ENCODE measurements at regions not wholly inside any gene's neighbourhood (a gene's known extent, or its start where the extent isn't known, plus 50 kb on each side); places are given as distances from the start of the nearest gene placed in this dataset.

DNA sequence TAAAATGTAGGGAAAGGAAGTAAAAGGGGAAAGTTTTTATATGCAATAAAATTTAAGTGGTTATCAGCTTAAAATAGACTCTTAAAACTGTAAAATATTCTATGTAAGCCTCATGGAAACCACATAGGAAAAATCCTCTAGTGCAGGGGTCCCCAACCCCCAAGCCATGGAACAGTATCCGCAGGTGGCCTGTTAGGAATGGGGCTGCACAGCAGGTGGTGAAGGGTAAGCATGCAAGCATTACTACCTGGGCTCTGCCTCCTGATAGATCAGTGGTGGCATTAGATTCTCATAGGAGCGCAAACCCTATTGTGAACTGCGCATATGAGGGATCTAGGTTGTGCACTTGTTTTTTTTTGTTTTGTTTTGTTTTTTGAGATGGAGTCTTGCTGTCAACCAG is 1409.3 kb upstream of the CDH2 start:
- FAIRE-seq, result no peak
- intact Hi-C loops (cut with micrococcal nuclease; ENCODE audit: unreplicated experiment), result no loop called here
- no TSS peak for BruUV-seq (replicated peaks)
- TF ChIP-seq RUNX3 (IDR thresholded peaks at IDR 0.05; ENCODE audit: low read length) (no peak), SREBF2 (IDR thresholded peaks at IDR 0.05; ENCODE audit: low read length) (no peak), CHD1 (IDR thresholded peaks at IDR 0.05; ENCODE audit: low read depth, low read length) (no peak), MTA2 (IDR thresholded peaks at IDR 0.05; ENCODE audit: low read depth) (no peak), NFYA (IDR thresholded peaks at IDR 0.05; ENCODE audit: borderline replicate concordance, low read depth, low read length) (no peak), SIN3A (IDR thresholded peaks at IDR 0.05; ENCODE audit: low read depth, low read length) (no peak), SMAD1 (IDR thresholded peaks at IDR 0.05; ENCODE audit: low read depth, partially characterized antibody) (no peak), CEBPB (IDR thresholded peaks at IDR 0.05; ENCODE audit: borderline replicate concordance in 1 of 2, low read depth in 2 of 2, low read length in 2 of 2) (no peak)
- TF ChIP-seq, protein P1, sequence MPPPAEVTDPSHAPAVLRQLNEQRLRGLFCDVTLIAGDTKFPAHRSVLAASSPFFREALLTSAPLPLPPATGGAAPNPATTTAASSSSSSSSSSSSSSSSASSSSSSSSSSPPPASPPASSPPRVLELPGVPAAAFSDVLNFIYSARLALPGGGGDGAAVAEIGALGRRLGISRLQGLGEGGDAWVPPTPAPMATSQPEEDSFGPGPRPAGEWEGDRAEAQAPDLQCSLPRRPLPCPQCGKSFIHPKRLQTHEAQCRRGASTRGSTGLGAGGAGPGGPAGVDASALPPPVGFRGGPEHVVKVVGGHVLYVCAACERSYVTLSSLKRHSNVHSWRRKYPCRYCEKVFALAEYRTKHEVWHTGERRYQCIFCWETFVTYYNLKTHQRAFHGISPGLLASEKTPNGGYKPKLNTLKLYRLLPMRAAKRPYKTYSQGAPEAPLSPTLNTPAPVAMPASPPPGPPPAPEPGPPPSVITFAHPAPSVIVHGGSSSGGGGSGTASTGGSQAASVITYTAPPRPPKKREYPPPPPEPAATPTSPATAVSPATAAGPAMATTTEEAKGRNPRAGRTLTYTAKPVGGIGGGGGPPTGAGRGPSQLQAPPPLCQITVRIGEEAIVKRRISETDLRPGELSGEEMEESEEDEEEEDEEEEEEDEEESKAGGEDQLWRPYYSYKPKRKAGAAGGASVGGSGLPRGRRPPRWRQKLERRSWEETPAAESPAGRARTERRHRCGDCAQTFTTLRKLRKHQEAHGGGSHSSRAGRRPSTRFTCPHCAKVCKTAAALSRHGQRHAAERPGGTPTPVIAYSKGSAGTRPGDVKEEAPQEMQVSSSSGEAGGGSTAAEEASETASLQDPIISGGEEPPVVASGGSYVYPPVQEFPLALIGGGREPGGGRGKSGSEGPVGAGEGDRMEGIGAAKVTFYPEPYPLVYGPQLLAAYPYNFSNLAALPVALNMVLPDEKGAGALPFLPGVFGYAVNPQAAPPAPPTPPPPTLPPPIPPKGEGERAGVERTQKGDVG (CRISPR knock-in tag; IDR thresholded peaks at IDR 0.05), result no peak
- TF ChIP-seq, protein P2, sequence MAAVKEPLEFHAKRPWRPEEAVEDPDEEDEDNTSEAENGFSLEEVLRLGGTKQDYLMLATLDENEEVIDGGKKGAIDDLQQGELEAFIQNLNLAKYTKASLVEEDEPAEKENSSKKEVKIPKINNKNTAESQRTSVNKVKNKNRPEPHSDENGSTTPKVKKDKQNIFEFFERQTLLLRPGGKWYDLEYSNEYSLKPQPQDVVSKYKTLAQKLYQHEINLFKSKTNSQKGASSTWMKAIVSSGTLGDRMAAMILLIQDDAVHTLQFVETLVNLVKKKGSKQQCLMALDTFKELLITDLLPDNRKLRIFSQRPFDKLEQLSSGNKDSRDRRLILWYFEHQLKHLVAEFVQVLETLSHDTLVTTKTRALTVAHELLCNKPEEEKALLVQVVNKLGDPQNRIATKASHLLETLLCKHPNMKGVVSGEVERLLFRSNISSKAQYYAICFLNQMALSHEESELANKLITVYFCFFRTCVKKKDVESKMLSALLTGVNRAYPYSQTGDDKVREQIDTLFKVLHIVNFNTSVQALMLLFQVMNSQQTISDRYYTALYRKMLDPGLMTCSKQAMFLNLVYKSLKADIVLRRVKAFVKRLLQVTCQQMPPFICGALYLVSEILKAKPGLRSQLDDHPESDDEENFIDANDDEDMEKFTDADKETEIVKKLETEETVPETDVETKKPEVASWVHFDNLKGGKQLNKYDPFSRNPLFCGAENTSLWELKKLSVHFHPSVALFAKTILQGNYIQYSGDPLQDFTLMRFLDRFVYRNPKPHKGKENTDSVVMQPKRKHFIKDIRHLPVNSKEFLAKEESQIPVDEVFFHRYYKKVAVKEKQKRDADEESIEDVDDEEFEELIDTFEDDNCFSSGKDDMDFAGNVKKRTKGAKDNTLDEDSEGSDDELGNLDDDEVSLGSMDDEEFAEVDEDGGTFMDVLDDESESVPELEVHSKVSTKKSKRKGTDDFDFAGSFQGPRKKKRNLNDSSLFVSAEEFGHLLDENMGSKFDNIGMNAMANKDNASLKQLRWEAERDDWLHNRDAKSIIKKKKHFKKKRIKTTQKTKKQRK (IDR thresholded peaks at IDR 0.05; ENCODE audit: low read depth, low read length), result no peak
- TF ChIP-seq, protein P3, sequence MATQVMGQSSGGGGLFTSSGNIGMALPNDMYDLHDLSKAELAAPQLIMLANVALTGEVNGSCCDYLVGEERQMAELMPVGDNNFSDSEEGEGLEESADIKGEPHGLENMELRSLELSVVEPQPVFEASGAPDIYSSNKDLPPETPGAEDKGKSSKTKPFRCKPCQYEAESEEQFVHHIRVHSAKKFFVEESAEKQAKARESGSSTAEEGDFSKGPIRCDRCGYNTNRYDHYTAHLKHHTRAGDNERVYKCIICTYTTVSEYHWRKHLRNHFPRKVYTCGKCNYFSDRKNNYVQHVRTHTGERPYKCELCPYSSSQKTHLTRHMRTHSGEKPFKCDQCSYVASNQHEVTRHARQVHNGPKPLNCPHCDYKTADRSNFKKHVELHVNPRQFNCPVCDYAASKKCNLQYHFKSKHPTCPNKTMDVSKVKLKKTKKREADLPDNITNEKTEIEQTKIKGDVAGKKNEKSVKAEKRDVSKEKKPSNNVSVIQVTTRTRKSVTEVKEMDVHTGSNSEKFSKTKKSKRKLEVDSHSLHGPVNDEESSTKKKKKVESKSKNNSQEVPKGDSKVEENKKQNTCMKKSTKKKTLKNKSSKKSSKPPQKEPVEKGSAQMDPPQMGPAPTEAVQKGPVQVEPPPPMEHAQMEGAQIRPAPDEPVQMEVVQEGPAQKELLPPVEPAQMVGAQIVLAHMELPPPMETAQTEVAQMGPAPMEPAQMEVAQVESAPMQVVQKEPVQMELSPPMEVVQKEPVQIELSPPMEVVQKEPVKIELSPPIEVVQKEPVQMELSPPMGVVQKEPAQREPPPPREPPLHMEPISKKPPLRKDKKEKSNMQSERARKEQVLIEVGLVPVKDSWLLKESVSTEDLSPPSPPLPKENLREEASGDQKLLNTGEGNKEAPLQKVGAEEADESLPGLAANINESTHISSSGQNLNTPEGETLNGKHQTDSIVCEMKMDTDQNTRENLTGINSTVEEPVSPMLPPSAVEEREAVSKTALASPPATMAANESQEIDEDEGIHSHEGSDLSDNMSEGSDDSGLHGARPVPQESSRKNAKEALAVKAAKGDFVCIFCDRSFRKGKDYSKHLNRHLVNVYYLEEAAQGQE (IDR thresholded peaks at IDR 0.05; ENCODE audit: low read depth, low read length), result no peak
- TF ChIP-seq, protein P4, sequence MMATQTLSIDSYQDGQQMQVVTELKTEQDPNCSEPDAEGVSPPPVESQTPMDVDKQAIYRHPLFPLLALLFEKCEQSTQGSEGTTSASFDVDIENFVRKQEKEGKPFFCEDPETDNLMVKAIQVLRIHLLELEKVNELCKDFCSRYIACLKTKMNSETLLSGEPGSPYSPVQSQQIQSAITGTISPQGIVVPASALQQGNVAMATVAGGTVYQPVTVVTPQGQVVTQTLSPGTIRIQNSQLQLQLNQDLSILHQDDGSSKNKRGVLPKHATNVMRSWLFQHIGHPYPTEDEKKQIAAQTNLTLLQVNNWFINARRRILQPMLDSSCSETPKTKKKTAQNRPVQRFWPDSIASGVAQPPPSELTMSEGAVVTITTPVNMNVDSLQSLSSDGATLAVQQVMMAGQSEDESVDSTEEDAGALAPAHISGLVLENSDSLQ (IDR thresholded peaks at IDR 0.05), result no peak
- TF ChIP-seq, protein P5, sequence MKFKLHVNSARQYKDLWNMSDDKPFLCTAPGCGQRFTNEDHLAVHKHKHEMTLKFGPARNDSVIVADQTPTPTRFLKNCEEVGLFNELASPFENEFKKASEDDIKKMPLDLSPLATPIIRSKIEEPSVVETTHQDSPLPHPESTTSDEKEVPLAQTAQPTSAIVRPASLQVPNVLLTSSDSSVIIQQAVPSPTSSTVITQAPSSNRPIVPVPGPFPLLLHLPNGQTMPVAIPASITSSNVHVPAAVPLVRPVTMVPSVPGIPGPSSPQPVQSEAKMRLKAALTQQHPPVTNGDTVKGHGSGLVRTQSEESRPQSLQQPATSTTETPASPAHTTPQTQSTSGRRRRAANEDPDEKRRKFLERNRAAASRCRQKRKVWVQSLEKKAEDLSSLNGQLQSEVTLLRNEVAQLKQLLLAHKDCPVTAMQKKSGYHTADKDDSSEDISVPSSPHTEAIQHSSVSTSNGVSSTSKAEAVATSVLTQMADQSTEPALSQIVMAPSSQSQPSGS (IDR thresholded peaks at IDR 0.05; ENCODE audit: low read length), result no peak

More for the DNA sequence above, 1409.3 kb upstream of the CDH2 start:
- no peaks in the 10 kb centered on the region for H3K27me3 ChIP-seq (replicated peaks in 1 of 2; ENCODE audit: control insufficient read depth in 2 of 2, insufficient read depth in 2 of 2, low read length in 1 of 2)
- ChIA-PET SMC1A (ENCODE audit: uncharacterized antibody, unreplicated experiment) (no interaction called here), CTCF (no interaction called here), RAD21 (ENCODE audit: unreplicated experiment) (no interaction called here), POLR2A (no interaction called here)
- in situ Hi-C loops (cut with MboI), result no loop called here
- no peaks in the 10 kb centered on the region for H3K4me1 ChIP-seq (ENCODE audit: control insufficient read depth, insufficient read depth, low read length)
- H3K9me3 ChIP-seq (replicated peaks; ENCODE audit: control insufficient read depth, insufficient read depth, low read length), result no peaks in the 10 kb centered on the region
- H3K79me2 ChIP-seq (ENCODE audit: control insufficient read depth, insufficient read depth, low read length), result no peaks in the 10 kb centered on the region
- no peaks in the 10 kb centered on the region for H3K36me3 ChIP-seq (ENCODE audit: control insufficient read depth in 2 of 2, insufficient read depth in 2 of 2, low read length in 1 of 2)
- 59% methylated on average over 3 of the region's 3 CpGs for WGBS (ENCODE audit: insufficient coverage, insufficient replicate concordance, low lambda C conversion rate, missing lambda C conversion rate)
- H2AFZ ChIP-seq (ENCODE audit: control insufficient read depth, low read depth, low read length), result no peak overlapping the region
- DNase-seq (ENCODE audit: low read depth, low spot score) (no peak), ATAC-seq (no peak)
- H4K20me1 ChIP-seq (ENCODE audit: control insufficient read depth, insufficient read depth), result no peaks in the 10 kb centered on the region
- H3K4me3 ChIP-seq, result no peak overlapping the region
- no peak overlapping the region for H3K4me2 ChIP-seq (ENCODE audit: control insufficient read depth, insufficient read depth)
- no peak overlapping the region for H3K9ac ChIP-seq (ENCODE audit: control insufficient read depth, insufficient read depth, low read length)
- H3K27ac ChIP-seq (ENCODE audit: control insufficient read depth, insufficient read depth), result no peak overlapping the region
